ENCODE measurements at regions not wholly inside any gene's neighbourhood (a gene's known extent, or its start where the extent isn't known, plus 50 kb on each side); places are given as distances from the start of the nearest gene placed in this dataset.
"Not testable (repeated sequence)": the region's sequence is repeated elsewhere in the genome, so short reads cannot be mapped to it uniquely, and the experiment has no call there.

- no peak for DNase-seq
Measured at GRCh38 chr2:49861821-49862220, 707.5 kb upstream of the FSHR start.

GRCh38 chr2:49860834-49861233 is 706.5 kb upstream of the FSHR start:
- no peak for DNase-seq

- no peak for DNase-seq
Measured at GRCh38 chr2:49860170-49860569, 705.9 kb upstream of the FSHR start.

- DNase-seq = no peak
Measured at GRCh38 chr2:49858657-49859056, 704.3 kb upstream of the FSHR start.

- DNase-seq = no peak
Measured at GRCh38 chr2:49858113-49858490, 703.8 kb upstream of the FSHR start.

- no peak for DNase-seq
Measured at GRCh38 chr2:49857371-49858112, 703.2 kb upstream of the FSHR start.

- no peak for DNase-seq
Measured at GRCh38 chr2:49845671-49846070, 691.4 kb upstream of the FSHR start.

GRCh38 chr2:49845021-49845420 is 690.7 kb upstream of the FSHR start:
- DNase-seq = no peak

GRCh38 chr2:49844113-49844512 is 689.8 kb upstream of the FSHR start:
- not testable (repeated sequence) for DNase-seq

GRCh38 chr2:49843314-49843713 is 689.0 kb upstream of the FSHR start:
- DNase-seq = no peak

- no peak for DNase-seq
Measured at GRCh38 chr2:49840428-49840975, 686.2 kb upstream of the FSHR start.

- no peak for DNase-seq
Measured at GRCh38 chr2:49839818-49840217, 685.5 kb upstream of the FSHR start.

GRCh38 chr2:49837561-49838293 is 683.4 kb upstream of the FSHR start:
- DNase-seq = no peak

GRCh38 chr2:49836017-49836416 is 681.7 kb upstream of the FSHR start:
- no peak for DNase-seq

- DNase-seq = no peak
Measured at GRCh38 chr2:49834433-49834832, 680.1 kb upstream of the FSHR start.

GRCh38 chr2:49832555-49832954 is 678.2 kb upstream of the FSHR start:
- DNase-seq = no peak

- DNase-seq = no peak
Measured at GRCh38 chr2:49831698-49832367, 677.5 kb upstream of the FSHR start.

- no peak for DNase-seq
Measured at GRCh38 chr2:49830846-49831245, 676.5 kb upstream of the FSHR start.

- no peak for DNase-seq
Measured at GRCh38 chr2:49827366-49827765, 673.1 kb upstream of the FSHR start.

- no peak for DNase-seq
Measured at GRCh38 chr2:49813208-49813607, 658.9 kb upstream of the FSHR start.

GRCh38 chr2:49812730-49813129 is 658.4 kb upstream of the FSHR start:
- no peak for DNase-seq

- DNase-seq = no peak
Measured at GRCh38 chr2:49811502-49811901, 657.2 kb upstream of the FSHR start.

- no peak for DNase-seq
Measured at GRCh38 chr2:49807689-49808088, 653.4 kb upstream of the FSHR start.

- DNase-seq = no peak
Measured at GRCh38 chr2:49804111-49804510, 649.8 kb upstream of the FSHR start.
